NCI-H2227 (cell line): ENCODE measurements at regions not wholly inside any gene's neighbourhood (a gene's known extent, or its start where the extent isn't known, plus 50 kb on each side); places are given as distances from the start of the nearest gene placed in this dataset.
"Not testable (repeated sequence)": the region's sequence is repeated elsewhere in the genome, so short reads cannot be mapped to it uniquely, and the experiment has no call there.

ENCODE experiments used
- DNase-seq: peaks from one replicate; lab custom pipeline; 2025; ENCODE audit not compliant: unreplicated experiment; lab: John Stamatoyannopoulos, UW

DNA sequence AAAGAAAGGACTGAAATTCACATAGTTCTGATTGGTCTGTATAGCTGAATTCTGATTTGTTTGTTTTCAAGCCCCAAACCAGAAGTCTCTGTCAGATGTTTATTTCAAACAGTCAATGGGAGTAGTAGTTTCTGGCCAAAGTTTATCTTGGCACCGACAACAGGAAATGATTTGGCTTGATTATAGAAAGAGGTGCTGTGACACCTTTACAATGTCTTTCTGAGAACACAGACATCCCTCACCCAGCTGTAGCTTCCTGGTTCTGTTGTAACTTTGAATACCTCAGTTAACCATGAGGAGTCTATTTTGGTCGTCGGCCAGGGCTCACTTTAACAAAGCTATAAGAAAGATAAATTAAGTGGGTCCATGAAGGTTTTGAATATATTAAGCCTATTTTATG, 545.0 kb upstream of the ZNF804A start:
- no peak for DNase-seq

DNA sequence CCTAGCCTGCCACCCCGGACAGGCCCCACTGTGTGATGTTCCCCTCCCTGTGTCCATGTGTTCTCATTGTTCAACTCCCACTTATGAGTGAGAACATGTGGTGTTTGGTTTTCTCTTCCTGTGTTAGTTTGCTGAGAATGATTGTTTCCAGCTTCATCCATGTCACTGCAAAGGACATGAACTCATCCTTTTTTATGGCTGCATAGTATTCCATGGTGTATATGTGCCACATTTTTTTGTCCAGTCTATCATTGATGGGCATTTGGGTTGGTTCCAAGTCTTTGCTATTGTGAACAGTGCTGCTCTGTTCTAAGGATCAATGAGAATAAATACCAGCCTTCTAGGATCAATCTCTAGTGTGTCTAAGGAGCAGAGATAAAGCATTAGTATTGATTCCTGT, 543.9 kb upstream of the ZNF804A start:
- not testable (repeated sequence) for DNase-seq

DNA sequence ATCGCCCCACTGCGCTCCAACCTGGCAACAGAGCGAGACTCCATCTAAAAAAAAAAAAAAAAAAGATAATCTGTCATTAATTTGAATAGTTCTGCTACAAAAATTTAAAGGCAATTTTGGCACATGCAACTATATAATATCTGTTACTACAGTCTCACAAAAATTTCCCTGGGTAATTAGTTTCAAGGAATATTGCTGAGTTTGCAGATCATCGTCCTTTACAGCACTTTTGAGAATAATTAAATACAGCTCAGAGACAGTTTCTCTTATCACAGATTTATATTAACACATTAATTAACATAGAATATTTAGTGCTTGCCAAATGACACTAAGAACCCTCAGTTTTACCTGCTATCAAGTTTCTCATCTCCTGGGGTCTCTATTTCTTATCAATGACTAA, 540.4 kb upstream of the ZNF804A start:
- no peak for DNase-seq

GRCh38 chr2:184060268-184060667, 538.1 kb upstream of the ZNF804A start:
- DNase-seq, result not testable (repeated sequence)

GRCh38 chr2:184067502-184067901, 530.8 kb upstream of the ZNF804A start:
- no peak for DNase-seq

- DNase-seq, result no peak
These were observed 525.9 kb upstream of the ZNF804A start for GRCh38 chr2:184072470-184072869.

- DNase-seq, result no peak
These were observed 519.8 kb upstream of the ZNF804A start for GRCh38 chr2:184078496-184078895.

GRCh38 chr2:184091456-184091855, 506.9 kb upstream of the ZNF804A start:
- no peak for DNase-seq

DNA sequence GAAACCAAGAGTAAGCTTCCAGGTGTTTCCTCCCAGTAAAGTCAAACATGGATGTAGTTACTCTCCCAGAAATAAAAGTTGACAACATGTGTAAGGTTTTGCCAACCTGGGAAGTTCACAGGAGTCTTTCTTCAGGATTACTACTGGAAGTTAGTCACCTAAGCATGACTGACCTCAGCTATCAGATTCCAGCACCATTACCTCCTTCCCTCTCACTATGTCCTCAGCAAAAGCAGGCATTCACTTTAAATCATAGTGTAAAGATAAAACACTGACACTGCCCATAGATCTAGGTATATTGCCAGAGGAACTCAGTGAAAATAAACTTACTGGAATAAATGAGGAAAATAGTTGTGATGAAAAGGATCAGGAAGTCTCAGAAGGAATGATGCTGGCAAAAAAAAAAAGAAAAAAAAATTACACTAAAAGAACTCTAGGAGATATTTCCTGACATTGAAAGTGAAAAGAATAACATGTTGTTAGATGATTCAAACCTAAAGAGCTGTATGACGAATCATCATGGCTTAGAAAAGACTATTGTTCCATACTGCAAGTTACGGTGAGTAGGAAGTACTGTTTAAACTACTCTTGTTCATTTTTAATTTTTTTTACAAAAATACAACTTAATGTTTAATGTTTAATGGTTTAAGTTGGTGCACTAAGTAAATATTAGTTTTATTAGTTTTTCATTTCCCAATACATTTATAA, 484.5 kb upstream of the ZNF804A start:
- DNase-seq, result no peak

GRCh38 chr2:184114439-184114838, 483.9 kb upstream of the ZNF804A start:
- no peak for DNase-seq

DNA sequence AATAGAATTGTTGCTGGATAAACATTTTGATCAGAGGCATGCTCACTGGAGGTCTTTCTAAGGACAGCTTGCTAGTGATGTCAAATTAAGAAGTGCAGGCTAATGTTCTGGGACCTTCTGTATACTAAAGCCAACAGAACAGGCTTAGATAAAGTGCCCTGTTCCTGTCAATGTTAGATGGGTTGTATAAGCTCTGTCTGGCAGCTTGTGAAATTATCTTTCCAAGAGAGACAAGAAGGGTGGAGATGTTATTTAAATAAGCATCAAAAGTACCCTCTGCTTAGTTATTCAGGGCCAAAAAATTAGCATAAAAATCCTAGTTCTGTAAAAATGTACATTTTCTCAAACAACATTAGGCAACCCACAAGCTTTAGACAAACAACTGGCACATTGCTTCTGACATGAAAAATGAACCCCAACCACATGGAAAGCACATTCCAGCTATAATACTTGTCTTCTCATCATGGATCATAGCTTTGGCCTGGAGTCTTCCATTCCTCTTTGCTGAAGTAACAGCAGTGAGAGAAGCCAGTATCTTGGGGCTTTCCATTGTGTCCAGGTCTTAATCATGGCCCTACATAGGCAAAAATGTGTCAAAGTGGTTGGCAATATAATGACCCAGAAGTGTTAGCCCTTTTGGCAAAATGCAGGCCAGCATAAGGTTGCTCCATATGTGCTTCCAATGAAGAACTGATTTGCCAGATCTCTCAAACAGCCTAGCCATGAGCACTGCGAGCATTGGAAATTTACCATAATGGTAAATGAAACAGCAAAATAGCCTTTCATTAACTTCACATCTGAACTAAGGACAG, 478.1 kb upstream of the ZNF804A start:
- no peak for DNase-seq

DNA sequence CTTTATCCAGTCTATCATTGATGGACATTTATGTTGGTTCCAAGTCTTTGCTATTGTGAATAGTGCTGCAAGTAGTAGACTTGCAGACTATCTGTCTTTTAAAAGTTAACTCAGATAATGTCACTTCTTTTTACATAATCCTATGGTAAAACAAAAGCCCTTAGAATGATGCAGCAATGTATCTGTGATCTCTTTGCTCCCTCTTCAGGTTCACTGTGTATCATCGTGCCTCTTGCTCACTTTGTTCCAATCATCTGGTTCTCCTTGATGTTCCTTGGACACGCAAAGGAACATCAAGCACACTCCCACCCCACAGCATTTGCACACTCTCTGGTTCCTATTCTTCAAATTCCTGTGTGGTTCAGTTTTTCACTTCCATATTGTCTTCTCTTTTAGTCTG, 472.5 kb upstream of the ZNF804A start:
- DNase-seq, result no peak

GRCh38 chr2:184129073-184129472, 469.3 kb upstream of the ZNF804A start:
- no peak for DNase-seq

DNA sequence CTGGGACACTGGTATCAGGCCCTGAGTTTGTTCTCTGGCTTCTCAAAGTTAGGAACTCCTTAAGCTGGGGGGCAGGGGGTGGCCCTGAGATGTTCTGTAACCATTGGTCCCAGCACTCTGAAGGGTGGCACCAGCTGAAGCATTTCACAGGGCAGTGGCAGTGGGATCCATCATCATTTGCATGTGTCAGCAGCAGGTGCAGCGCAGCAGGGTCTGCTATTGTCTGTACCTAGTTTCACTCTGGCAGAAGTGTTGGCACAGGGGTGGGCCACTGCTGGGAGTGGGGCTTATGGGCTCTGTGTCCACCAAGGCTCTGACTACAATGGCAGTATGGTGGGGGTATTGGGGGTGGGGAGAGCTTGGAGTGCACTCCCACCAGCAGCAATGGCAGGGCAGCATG, 460.4 kb upstream of the ZNF804A start:
- no peak for DNase-seq

DNA sequence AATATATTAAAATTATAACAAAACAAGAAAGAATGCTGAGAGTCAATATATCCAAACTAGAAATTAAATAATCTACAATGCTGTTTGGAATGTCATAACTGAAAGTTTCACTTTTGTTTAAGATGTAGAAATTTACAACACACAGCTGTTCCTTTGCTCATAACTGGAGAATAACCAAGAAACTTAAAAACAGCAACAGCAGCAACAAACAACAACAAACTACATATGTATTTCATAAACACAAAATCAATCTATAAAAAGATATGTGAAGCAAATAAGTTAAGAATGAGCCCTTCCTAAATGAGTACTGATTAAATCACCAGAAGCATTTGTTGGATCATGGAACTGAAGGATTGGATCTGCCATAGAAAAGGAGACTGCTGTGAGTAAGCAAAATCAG, 456.5 kb upstream of the ZNF804A start:
- no peak for DNase-seq

GRCh38 chr2:184154438-184154837, 443.9 kb upstream of the ZNF804A start:
- no peak for DNase-seq

DNA sequence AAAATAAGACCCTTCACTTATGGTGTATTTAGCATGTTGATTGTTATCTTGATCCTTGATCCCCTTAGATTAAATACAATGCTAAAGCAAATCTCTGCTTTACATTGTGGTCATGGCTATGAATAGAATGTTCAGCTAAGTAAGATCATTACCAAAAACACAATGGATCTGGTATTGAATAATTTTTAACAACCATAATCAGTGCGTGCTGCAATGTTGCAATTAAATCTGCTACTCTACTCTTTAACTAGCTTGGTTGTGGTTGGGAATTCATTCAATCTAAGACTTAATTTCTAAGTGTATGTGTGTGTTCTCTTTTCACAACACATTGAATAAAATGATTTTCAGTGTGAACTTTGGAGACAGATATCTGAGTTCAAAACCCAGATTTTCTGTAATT, 442.5 kb upstream of the ZNF804A start:
- DNase-seq, result no peak

GRCh38 chr2:184157141-184157540, 441.2 kb upstream of the ZNF804A start:
- DNase-seq, result no peak

DNA sequence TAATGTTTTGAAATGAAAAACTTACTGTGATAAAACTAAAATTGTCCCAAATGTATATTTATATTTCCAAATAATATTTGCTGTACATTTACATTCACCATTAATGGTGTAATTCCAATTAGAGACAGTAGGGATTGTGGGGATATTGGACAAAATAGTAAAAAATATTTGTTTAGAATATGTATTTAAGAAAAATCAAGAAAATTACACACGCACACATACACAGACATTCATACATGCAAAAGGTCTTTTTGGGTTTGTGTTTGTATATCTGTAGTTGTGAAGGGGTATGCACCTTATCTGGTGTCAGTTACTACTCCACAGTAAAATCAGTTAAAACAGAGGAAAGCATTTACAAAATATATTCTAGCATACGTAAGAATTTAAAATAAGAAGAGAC, 435.9 kb upstream of the ZNF804A start:
- DNase-seq, result no peak

DNA sequence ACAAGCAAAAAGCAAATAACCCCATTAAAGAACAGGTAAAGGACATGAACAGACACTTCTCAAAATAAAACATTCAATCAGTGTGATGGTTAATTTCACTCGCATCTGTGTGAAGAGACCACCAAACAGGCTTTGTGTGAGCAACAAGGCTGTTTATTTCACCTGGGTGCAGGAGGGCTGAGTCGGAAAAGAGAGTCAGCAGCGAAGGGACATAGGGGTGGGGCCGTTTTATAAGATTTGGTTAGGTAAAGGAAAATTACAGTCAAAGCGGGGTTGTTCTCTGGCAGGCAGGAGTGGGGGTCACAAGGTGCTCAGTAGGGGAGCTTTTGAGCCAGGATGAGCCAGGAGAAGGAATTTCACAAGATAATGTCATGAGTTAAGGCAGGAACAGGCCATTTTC, 429.5 kb upstream of the ZNF804A start:
- DNase-seq, result not testable (repeated sequence)

- no peak for DNase-seq
These were observed 429.0 kb upstream of the ZNF804A start for GRCh38 chr2:184169366-184169765.

DNA sequence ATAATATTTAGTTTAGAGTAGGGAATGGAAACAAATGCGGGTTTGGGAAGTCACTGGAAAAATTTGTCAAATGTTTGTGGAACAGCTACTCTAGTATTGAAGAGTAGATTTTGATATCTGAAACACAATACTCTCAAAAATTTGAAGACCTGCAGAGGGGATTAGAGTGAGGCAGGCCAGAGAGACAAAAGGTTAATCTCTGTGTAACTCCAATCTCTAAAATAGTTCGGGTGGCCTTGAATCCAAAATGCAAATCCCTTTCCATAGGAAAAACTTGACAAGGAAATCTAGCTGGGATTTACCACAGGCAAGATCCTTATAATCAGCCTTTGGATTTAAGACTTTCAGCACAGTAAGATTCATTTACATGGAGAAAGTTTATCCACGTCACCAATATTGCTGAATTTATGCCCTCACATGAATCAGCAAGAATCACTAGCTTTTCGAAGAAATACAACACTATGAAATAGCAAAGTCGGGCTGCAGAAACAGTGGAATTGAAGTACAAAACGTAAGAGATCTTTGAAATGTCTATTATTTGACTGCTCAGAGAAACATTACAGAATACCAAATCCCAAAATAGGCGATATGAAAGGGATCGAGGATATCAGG, 423.7 kb upstream of the ZNF804A start:
- no peak for DNase-seq
